C4-2B (cell line): ENCODE measurements at regions not wholly inside any gene's neighbourhood (a gene's known extent, or its start where the extent isn't known, plus 50 kb on each side); places are given as distances from the start of the nearest gene placed in this dataset.

Experiments
- H3K27ac ChIP-seq: fragments of 450-650 bp; 2 replicates; pipeline ENCODE4 v1.5.1; 2017
- CTCF ChIP-seq: fragments of 450-650 bp; conservative IDR thresholded peaks from 2 replicates; pipeline ENCODE4 v1.5.1; 2017; ENCODE audit warnings: mild to moderate bottlenecking
- ZFX ChIP-seq: fragments of 450-650 bp; IDR thresholded peaks from 2 replicates; pipeline ENCODE4 v1.6.1; 2017

GRCh38 chr5:167916706-167917105 lies 374.7 kb upstream of the WWC1 start:
- TF ChIP-seq CTCF (no peak), ZFX (no peak)
- H3K27ac ChIP-seq: no peak overlapping the region

- TF ChIP-seq CTCF (no peak), ZFX (no peak)
- no peak overlapping the region for H3K27ac ChIP-seq
These were observed 373.1 kb upstream of the WWC1 start for GRCh38 chr5:167918184-167918812.

GRCh38 chr5:167918813-167919483 lies 372.5 kb upstream of the WWC1 start:
- TF ChIP-seq ZFX (no peak), CTCF (no peak)
- H3K27ac ChIP-seq: no peak overlapping the region

- no peak for TF ChIP-seq ZFX
- no peak for TF ChIP-seq CTCF
- no peak overlapping the region for H3K27ac ChIP-seq
These were observed 370.9 kb upstream of the WWC1 start for GRCh38 chr5:167920589-167920988.

GRCh38 chr5:167921796-167922195 lies 369.6 kb upstream of the WWC1 start:
- H3K27ac ChIP-seq: no peak overlapping the region
- TF ChIP-seq ZFX (no peak), CTCF (no peak)

GRCh38 chr5:167923396-167923795 lies 368.0 kb upstream of the WWC1 start:
- no peak overlapping the region for H3K27ac ChIP-seq
- TF ChIP-seq CTCF (no peak), ZFX (no peak)

- H3K27ac ChIP-seq: no peak overlapping the region
- TF ChIP-seq CTCF (no peak), ZFX (no peak)
These were observed 361.6 kb upstream of the WWC1 start for GRCh38 chr5:167929841-167930240.
